ENCODE measurements at regions not wholly inside any gene's neighbourhood (a gene's known extent, or its start where the extent isn't known, plus 50 kb on each side); places are given as distances from the start of the nearest gene placed in this dataset.

DNA sequence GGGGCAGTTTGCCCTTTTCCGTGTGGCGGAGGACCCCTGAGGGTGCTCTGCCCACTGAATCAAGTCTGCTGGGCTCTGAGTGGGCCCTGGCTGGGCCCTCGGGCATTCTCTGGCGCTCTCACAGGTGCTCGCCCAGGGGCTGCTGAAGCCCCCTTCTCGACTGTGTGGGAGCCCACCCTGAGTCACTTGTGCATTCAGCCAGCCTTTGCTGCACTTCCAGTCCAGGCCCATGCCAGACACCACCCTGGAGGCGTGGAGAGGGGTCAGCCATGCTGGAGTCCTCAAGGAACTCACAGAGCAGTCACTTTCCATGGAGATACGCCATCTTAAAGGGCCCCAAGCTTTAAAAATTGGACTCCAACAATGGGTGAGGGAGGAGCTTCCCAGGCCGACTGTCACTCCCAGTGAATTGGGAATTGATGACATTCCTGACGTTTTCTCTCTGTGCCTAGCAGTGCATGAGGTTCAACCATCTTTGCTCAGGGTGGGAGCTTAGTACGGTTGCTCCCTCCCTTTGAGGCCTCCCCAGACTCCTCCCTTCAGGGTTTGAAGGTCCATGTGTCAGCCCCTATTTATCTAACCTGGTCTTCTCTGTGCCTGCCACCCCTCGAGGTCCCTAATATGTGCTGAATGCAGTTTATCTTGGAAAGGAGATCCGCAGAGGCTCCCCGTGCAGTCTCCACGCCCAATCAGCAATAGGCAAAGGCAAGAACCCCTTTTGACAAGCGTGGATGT is 71.8 kb upstream of the HS6ST1 start:
- no peak for TF ChIP-seq CTCF (conservative IDR thresholded peaks at IDR 0.05; ENCODE audit: low read depth, low read length)
- TF ChIP-seq EZH2 (IDR thresholded peaks at IDR 0.05; ENCODE audit: borderline replicate concordance, low read depth, low read length, poor library complexity, severe bottlenecking), result no peak
- intact Hi-C loops (cut with micrococcal nuclease; ENCODE audit: unreplicated experiment), result no loop called here
- H3K9me3 ChIP-seq (ENCODE audit: low read depth, low read length, poor library complexity, severe bottlenecking), result no peaks in the 10 kb centered on the region
- no TSS peak for BruUV-seq (replicated peaks)
- H3K27ac ChIP-seq (ENCODE audit: low read depth, low read length, poor library complexity, severe bottlenecking), result no peak overlapping the region
- no peaks in the 10 kb centered on the region for H3K36me3 ChIP-seq (ENCODE audit: insufficient read depth, low read length, poor library complexity, severe bottlenecking)
- H3K4me3 ChIP-seq (ENCODE audit: low read depth, low read length, poor library complexity, severe bottlenecking), result no peak overlapping the region
- CTCF ChIA-PET, result no interaction called here
- peaks cover 4% of the 10 kb centered on the region for H3K4me1 ChIP-seq (ENCODE audit: insufficient read depth, low read length, poor library complexity, severe bottlenecking)
- no peak for DNase-seq (ENCODE audit: low spot score)
- H3K27me3 ChIP-seq (replicated peaks; ENCODE audit: insufficient read depth, low read depth, low read length, poor library complexity), result no peaks in the 10 kb centered on the region
- POLR2A ChIA-PET (ENCODE audit: low non-redundant PET), result no interaction called here

DNA sequence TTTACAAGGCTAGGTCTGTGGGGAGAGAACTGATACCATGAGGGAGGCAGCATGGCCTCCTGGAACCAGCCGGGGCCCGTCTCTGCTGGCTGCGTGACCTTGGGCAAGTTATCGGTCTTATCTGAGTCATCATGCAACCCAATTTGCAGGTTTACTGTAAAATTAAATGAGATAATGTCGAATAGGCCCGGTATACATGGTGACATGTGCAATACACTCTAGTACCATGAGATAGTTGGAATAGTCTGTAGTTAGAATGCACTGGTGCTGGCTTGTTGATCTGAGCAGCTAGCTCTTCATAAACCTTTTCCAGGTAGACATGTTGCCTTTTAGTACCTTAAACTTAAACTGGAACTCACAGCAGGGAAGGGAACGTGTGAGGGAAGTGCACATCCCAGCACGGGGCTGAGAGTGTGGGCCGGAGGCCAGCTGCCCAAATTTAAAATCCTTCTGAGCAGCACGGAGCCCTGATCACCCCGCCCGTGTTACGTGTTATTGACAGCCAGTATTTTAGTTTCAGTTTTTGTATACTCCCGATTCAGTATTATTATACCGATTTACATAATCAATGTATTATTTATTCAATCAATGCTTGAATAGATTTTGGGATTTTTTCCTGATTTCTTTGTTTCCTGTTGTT is 72.4 kb upstream of the HS6ST1 start:
- TF ChIP-seq EZH2 (IDR thresholded peaks at IDR 0.05; ENCODE audit: borderline replicate concordance, low read depth, low read length, poor library complexity, severe bottlenecking) (no peak), CTCF (conservative IDR thresholded peaks at IDR 0.05; ENCODE audit: low read depth, low read length) (no peak)
- peaks cover 9% of the 10 kb centered on the region for H3K4me1 ChIP-seq (ENCODE audit: insufficient read depth, low read length, poor library complexity, severe bottlenecking)
- no peak overlapping the region for H3K4me3 ChIP-seq (ENCODE audit: low read depth, low read length, poor library complexity, severe bottlenecking)
- intact Hi-C loops (cut with micrococcal nuclease; ENCODE audit: unreplicated experiment), result no loop called here
- BruUV-seq (replicated peaks), result no TSS peak
- no peak for DNase-seq (ENCODE audit: low spot score)
- H3K27ac ChIP-seq (ENCODE audit: low read depth, low read length, poor library complexity, severe bottlenecking), result no peak overlapping the region
- H3K36me3 ChIP-seq (ENCODE audit: insufficient read depth, low read length, poor library complexity, severe bottlenecking), result no peaks in the 10 kb centered on the region
- H3K27me3 ChIP-seq (replicated peaks; ENCODE audit: insufficient read depth, low read depth, low read length, poor library complexity), result no peaks in the 10 kb centered on the region
- POLR2A ChIA-PET (ENCODE audit: low non-redundant PET), result no interaction called here
- CTCF ChIA-PET, result no interaction called here
- no peaks in the 10 kb centered on the region for H3K9me3 ChIP-seq (ENCODE audit: low read depth, low read length, poor library complexity, severe bottlenecking)

GRCh38 chr2:128391679-128392078 is 73.0 kb upstream of the HS6ST1 start:
- POLR2A ChIA-PET (ENCODE audit: low non-redundant PET), result no interaction called here
- TF ChIP-seq EZH2 (IDR thresholded peaks at IDR 0.05; ENCODE audit: borderline replicate concordance, low read depth, low read length, poor library complexity, severe bottlenecking) (no peak), CTCF (conservative IDR thresholded peaks at IDR 0.05; ENCODE audit: low read depth, low read length) (no peak)
- BruUV-seq (replicated peaks), result no TSS peak

More at GRCh38 chr2:128391679-128392078, 73.0 kb upstream of the HS6ST1 start:
- Histone ChIP-seq H3K9me3 (ENCODE audit: low read depth, low read length, poor library complexity, severe bottlenecking) (no peaks in the 10 kb centered on the region), H3K27me3 (replicated peaks; ENCODE audit: insufficient read depth, low read depth, low read length, poor library complexity) (no peaks in the 10 kb centered on the region), H3K36me3 (ENCODE audit: insufficient read depth, low read length, poor library complexity, severe bottlenecking) (no peaks in the 10 kb centered on the region), H3K27ac (ENCODE audit: low read depth, low read length, poor library complexity, severe bottlenecking) (no peak overlapping the region), H3K4me1 (ENCODE audit: insufficient read depth, low read length, poor library complexity, severe bottlenecking) (peaks cover 15% of the 10 kb centered on the region), H3K4me3 (ENCODE audit: low read depth, low read length, poor library complexity, severe bottlenecking) (no peak overlapping the region)
- CTCF ChIA-PET, result no interaction called here
- intact Hi-C loops (cut with micrococcal nuclease; ENCODE audit: unreplicated experiment), result no loop called here
- no peak for DNase-seq (ENCODE audit: low spot score)

Data from A673 (cell line).